Heart left ventricle (tissue), 16 donors: ENCODE measurements at regions not wholly inside any gene's neighbourhood (a gene's known extent, or its start where the extent isn't known, plus 50 kb on each side); places are given as distances from the start of the nearest gene placed in this dataset.
A peak's percentile ranks its signal among the peaks of the same experiment; 100 is the strongest.

Experiments
- ATAC-seq, 4 donors: fragments of 200-7000 bp; cut with Tn5 transposase; one replicate each; pipeline ENCODE4 v1.9.1; 2020 to 2022; ENCODE audit warnings: moderate library complexity in 4 of 4, mild to moderate bottlenecking in 3 of 4, moderate number of reproducible peaks in 1 of 4
- DNase-seq, 5 donors: peaks; one replicate each; pipeline ENCODE4 v3.0.0-alpha.2; 2020
- H3K27ac ChIP-seq, 12 donors: fragments of 200-600 bp; sonication (generic) in 4 of 12; one replicate each; pipeline versions ENCODE4 v1.5.0 to v1.8.0; 2016 to 2022; ENCODE audit warnings: mild to moderate bottlenecking in 2 of 12
- H3K27me3 ChIP-seq, 9 donors: fragments of 200-600 bp; sonication (generic) in 2 of 9; one replicate each; pipeline versions ENCODE4 v1.5.1 to v1.8.0; 2016 to 2022; ENCODE audit warnings: mild to moderate bottlenecking in 3 of 9
- H3K36me3 ChIP-seq, 9 donors: fragments of 200-600 bp; sonication (generic) in 2 of 9; one replicate each; pipeline versions ENCODE4 v1.5.0 to v1.8.0; 2018 to 2022; ENCODE audit warnings: mild to moderate bottlenecking in 2 of 9
- H3K4me1 ChIP-seq, 12 donors: fragments of 200-600 bp; sonication (generic) in 4 of 12; one replicate each; pipeline versions ENCODE4 v1.5.0 to v1.8.0; 2016 to 2022; ENCODE audit warnings: mild to moderate bottlenecking in 3 of 12
- H3K4me3 ChIP-seq, 12 donors: fragments of 200-600 bp; sonication (generic) in 4 of 12; one replicate each; pipeline versions ENCODE4 v1.5.0 to v1.8.0; 2017 to 2022; ENCODE audit warnings: mild to moderate bottlenecking in 9 of 12, moderate library complexity in 4 of 12
- H3K9me3 ChIP-seq, 12 donors: fragments of 200-600 bp; sonication (generic) in 4 of 12; one replicate each; pipeline versions ENCODE4 v1.5.0 to v1.8.0; 2016 to 2022; ENCODE audit warnings: mild to moderate bottlenecking in 1 of 12
- CTCF ChIP-seq, 12 donors: fragments of 200-600 bp; sonication (generic) in 4 of 12; IDR thresholded peaks; one replicate each; pipeline versions ENCODE4 v1.5.0 to v1.8.0; 2018 to 2022; ENCODE audit warnings: antibody characterized with exemption in 12 of 12, mild to moderate bottlenecking in 5 of 12
- POLR2A ChIP-seq, 2 donors: fragments of 450-650 bp; IDR thresholded peaks; one replicate each; pipeline ENCODE4 v1.6.1; 2017; ENCODE audit warnings: antibody characterized with exemption in 2 of 2, mild to moderate bottlenecking in 2 of 2, moderate library complexity in 2 of 2
- WGBS, 4 donors: extraction: QIAGEN DNeasy Blood & Tissue Kit in 2 of 4; methylation state at CpG; one replicate each; pipeline versions ENCODE4 v1.1.5 to v1.1.7; 2013 to 2018; 5-methylcytosine and 5-hydroxymethylcytosine counted together
- intact Hi-C, 10 donors: fragments of 100-400 bp; cut with DNase I; formaldehyde crosslinking; loops; one replicate each; pipeline versions ENCODE4 v1.11.1 to v1.14.2; 2022
- donor health status: ischemic (EF 13 %, LVEDD 7.1; RV severe dilation, severe dysfunction).
- donor health status: healthy with polysubstance abuse.
- donor health status: DM: no; HTN: yes; CAD: no.
- donor health status: DM: no; HTN: no; CAD: no.
- donor health status: ischemic (EF 25% LVEDD 6.9; RV normal size, moderate dysfunction).
- donor health status: ischemic (EF 25% LVEDD 5.7; RV mildly dilated, moderate dysfunction).
- donor health status: healthy.
- donor health status: DM: yes; HTN: yes; CAD: no.
- donor health status: ischemic (EF 35%, LVEDD 5.7; RV mildly dilated, moderate dysfunction).
- donor health status: nonischemic (EF 11% LVEDD 7.7; RV severe dilation, severe dysfunction).
- donor health status: DM: yes; HTN: yes; CAD: no.
- donor health status: PGD.
- donor health status: ischemic (EF 29% LVEDD 5.4; RV normal size, mild dysfunction).
- donor health status: nonischemic (EF 23%, LVEDD 6.1; RV moderate dilation, normal function).

GRCh38 chr2:139000131-139000785 lies 220.1 kb upstream of the NXPH2 start:
- no peak for ATAC-seq
- H3K4me3 ChIP-seq, result no peak overlapping the region
- peak overlapping the region in 1 of 12 donors; percentile 45 for H3K27ac ChIP-seq
- H3K27me3 ChIP-seq, result no peaks in the 10 kb centered on the region
- no peaks in the 10 kb centered on the region for H3K4me1 ChIP-seq
- TF ChIP-seq POLR2A (IDR thresholded peaks at IDR 0.05), result no peak
- DNase-seq, result no peak
- intact Hi-C loops, result no loop called here
- no peaks in the 10 kb centered on the region for H3K36me3 ChIP-seq
- no peaks in the 10 kb centered on the region for H3K9me3 ChIP-seq
- 64 to 71% (median 69%) methylated on average over 6 of the region's 6 CpGs for WGBS, 4 donors

- Histone ChIP-seq H3K27ac (no peak overlapping the region), H3K4me1 (no peaks in the 10 kb centered on the region), H3K27me3 (no peaks in the 10 kb centered on the region), H3K36me3 (no peaks in the 10 kb centered on the region), H3K4me3 (no peak overlapping the region), H3K9me3 (no peaks in the 10 kb centered on the region)
- DNase-seq (no peak), ATAC-seq (no peak)
- 60 to 75% (median 74%) methylated on average over 3 of the region's 3 CpGs for WGBS, 4 donors
- TF ChIP-seq CTCF (IDR thresholded peaks at IDR 0.05) (no peak), POLR2A (IDR thresholded peaks at IDR 0.05) (no peak)
- intact Hi-C loops, result no loop called here
Measured at GRCh38 chr2:138997856-138998517, 217.8 kb upstream of the NXPH2 start.

- TF ChIP-seq POLR2A (IDR thresholded peaks at IDR 0.05), result no peak
- Histone ChIP-seq H3K36me3 (no peaks in the 10 kb centered on the region), H3K4me1 (no peaks in the 10 kb centered on the region), H3K4me3 (no peak overlapping the region), H3K27me3 (no peaks in the 10 kb centered on the region), H3K9me3 (peaks cover 0 to 1% (median 0%) of the 10 kb centered on the region in 12 donors), H3K27ac (no peak overlapping the region)
- ATAC-seq, result no peak
- no peak for DNase-seq
- intact Hi-C loops, result no loop called here
- WGBS, 4 donors, result 72 to 80% (median 79%) methylated on average over 2 of the region's 2 CpGs
Measured at GRCh38 chr2:138997346-138997745, 217.2 kb upstream of the NXPH2 start.

- H3K27ac ChIP-seq, result no peak overlapping the region
- 73 to 85% (median 81%) methylated on average over 1 of the region's 1 CpG for WGBS, 4 donors
- H3K36me3 ChIP-seq, result no peaks in the 10 kb centered on the region
- H3K9me3 ChIP-seq, result peaks cover 0 to 3% (median 0%) of the 10 kb centered on the region in 12 donors
- no peak overlapping the region for H3K4me3 ChIP-seq
- DNase-seq (no peak), ATAC-seq (no peak)
- H3K27me3 ChIP-seq, result no peaks in the 10 kb centered on the region
- intact Hi-C loops, result no loop called here
- no peak for TF ChIP-seq POLR2A (IDR thresholded peaks at IDR 0.05)
- no peak for TF ChIP-seq CTCF (IDR thresholded peaks at IDR 0.05)
- no peaks in the 10 kb centered on the region for H3K4me1 ChIP-seq
Measured at GRCh38 chr2:138994502-138994901, 214.3 kb upstream of the NXPH2 start.

GRCh38 chr2:138985881-138986280 lies 205.7 kb upstream of the NXPH2 start:
- intact Hi-C loops, result no loop called here
- no peak for TF ChIP-seq CTCF (IDR thresholded peaks at IDR 0.05)
- peaks cover 0 to 35% (median 11%) of the 10 kb centered on the region in 12 donors for H3K9me3 ChIP-seq

More at GRCh38 chr2:138985881-138986280, 205.7 kb upstream of the NXPH2 start:
- ATAC-seq (no peak), DNase-seq (no peak)
- no peaks in the 10 kb centered on the region for H3K27me3 ChIP-seq
- H3K4me3 ChIP-seq, result no peak overlapping the region
- H3K27ac ChIP-seq, result no peak overlapping the region
- whole genome bisulfite sequencing, 4 donors, result 69 to 84% (median 71%) methylated on average over 1 of the region's 1 CpG
- no peaks in the 10 kb centered on the region for H3K4me1 ChIP-seq
- H3K36me3 ChIP-seq, result no peaks in the 10 kb centered on the region
